Trophoblast cell (in vitro differentiated cells and primary cell): ENCODE measurements at regions not wholly inside any gene's neighbourhood (a gene's known extent, or its start where the extent isn't known, plus 50 kb on each side); places are given as distances from the start of the nearest gene placed in this dataset.
"Not testable (repeated sequence)": the region's sequence is repeated elsewhere in the genome, so short reads cannot be mapped to it uniquely, and the experiment has no call there.

ENCODE experiments used
- DNase-seq, 2 donors: peaks; one replicate each; pipeline ENCODE4 v3.0.0-alpha.2; 2016
- H2AFZ ChIP-seq: 2 replicates; pipeline ENCODE4 v1.6.1; 2013; ENCODE audit warnings: low read length, moderate library complexity, mild to moderate bottlenecking; ENCODE audit not compliant: insufficient read depth, poor library complexity
- H2AK5ac ChIP-seq: 2 replicates; pipeline ENCODE4 v1.6.1; 2013; ENCODE audit warnings: mild to moderate bottlenecking, low read length
- H2BK120ac ChIP-seq: 2 replicates; pipeline ENCODE4 v1.6.1; 2013; ENCODE audit warnings: low read length, mild to moderate bottlenecking, moderate library complexity; ENCODE audit not compliant: insufficient read depth, poor library complexity
- H2BK12ac ChIP-seq: 2 replicates; pipeline ENCODE4 v1.6.1; 2013; ENCODE audit warnings: mild to moderate bottlenecking, low read length, moderate library complexity
- H2BK5ac ChIP-seq: 2 replicates; pipeline ENCODE4 v1.6.1; 2013; ENCODE audit warnings: low read length, low read depth, moderate library complexity, mild to moderate bottlenecking; ENCODE audit not compliant: poor library complexity
- H3K14ac ChIP-seq: 2 replicates; pipeline ENCODE4 v1.6.1; 2013; ENCODE audit warnings: mild to moderate bottlenecking, low read length
- H3K18ac ChIP-seq: 2 replicates; pipeline ENCODE4 v1.6.1; 2013; ENCODE audit warnings: mild to moderate bottlenecking, low read length
- H3K23ac ChIP-seq: 2 replicates; pipeline ENCODE4 v1.6.1; 2013; ENCODE audit warnings: low read length
- H3K27ac ChIP-seq: 2 replicates; pipeline ENCODE4 v1.5.1; 2013; ENCODE audit warnings: low read depth, mild to moderate bottlenecking, inconsistent platforms, low read length, moderate library complexity
- H3K27me3 ChIP-seq: 2 replicates; pipeline ENCODE4 v1.6.1; 2013; ENCODE audit warnings: inconsistent platforms, mild to moderate bottlenecking, low read length, moderate library complexity; ENCODE audit not compliant: insufficient read depth
- H3K36me3 ChIP-seq, 2 experiments: 1 replicate in 1 of 2; 2 replicates in 1 of 2; pipeline ENCODE4 v1.6.1; 2013; ENCODE audit warnings: low read length in 2 of 2, mild to moderate bottlenecking in 2 of 2, moderate library complexity in 1 of 2; ENCODE audit not compliant: insufficient read depth in 2 of 2, control insufficient read depth in 1 of 2
- H3K4ac ChIP-seq: 2 replicates; pipeline ENCODE4 v1.6.1; 2013; ENCODE audit warnings: low read depth, mild to moderate bottlenecking, low read length, moderate library complexity
- H3K4me1 ChIP-seq, 2 experiments: 1 replicate in 1 of 2; 2 replicates in 1 of 2; pipeline ENCODE4 v1.6.1; 2013; ENCODE audit warnings: low read length in 2 of 2, mild to moderate bottlenecking in 2 of 2, moderate library complexity in 1 of 2; ENCODE audit not compliant: insufficient read depth in 2 of 2, control insufficient read depth in 1 of 2
- H3K4me2 ChIP-seq: 2 replicates; pipeline ENCODE4 v1.6.1; 2013; ENCODE audit warnings: inconsistent platforms, mild to moderate bottlenecking, low read length, moderate library complexity
- H3K4me3 ChIP-seq: 2 replicates; pipeline ENCODE4 v1.5.1; 2013; ENCODE audit warnings: mild to moderate bottlenecking, low read depth, low read length, inconsistent platforms
- H3K79me1 ChIP-seq: one replicate; pipeline ENCODE4 v1.6.1; 2013; ENCODE audit warnings: low read length
- H3K79me2 ChIP-seq: 2 replicates; pipeline ENCODE4 v1.6.1; 2013; ENCODE audit warnings: low read length, mild to moderate bottlenecking; ENCODE audit not compliant: control insufficient read depth, insufficient read depth, poor library complexity
- H3K9ac ChIP-seq: 2 replicates; pipeline ENCODE4 v1.6.1; 2013; ENCODE audit warnings: mild to moderate bottlenecking, low read length
- H3K9me3 ChIP-seq: 2 replicates; pipeline ENCODE4 v1.6.1; 2013; ENCODE audit warnings: low read depth, mild to moderate bottlenecking, control low read depth, inconsistent platforms, low read length; ENCODE audit not compliant: insufficient read depth
- H4K12ac ChIP-seq: 2 replicates; pipeline ENCODE4 v1.6.1; 2013; ENCODE audit warnings: low read depth, mild to moderate bottlenecking, low read length, moderate library complexity
- H4K8ac ChIP-seq: 2 replicates; pipeline ENCODE4 v1.6.1; 2013; ENCODE audit warnings: low read depth, mild to moderate bottlenecking, low read length, moderate library complexity
- H4K91ac ChIP-seq: one replicate; pipeline ENCODE4 v1.6.1; 2013; ENCODE audit warnings: low read depth, mild to moderate bottlenecking, low read length, moderate library complexity
- WGBS: extraction: QIAGEN DNeasy Blood & Tissue Kit; methylation state at CpG from one replicate; pipeline ENCODE4 v1.1.7; 2013; ENCODE audit warnings: missing lambda C conversion rate; ENCODE audit not compliant: insufficient read length, insufficient coverage; ENCODE audit errors: extremely low coverage; 5-methylcytosine and 5-hydroxymethylcytosine counted together

DNA sequence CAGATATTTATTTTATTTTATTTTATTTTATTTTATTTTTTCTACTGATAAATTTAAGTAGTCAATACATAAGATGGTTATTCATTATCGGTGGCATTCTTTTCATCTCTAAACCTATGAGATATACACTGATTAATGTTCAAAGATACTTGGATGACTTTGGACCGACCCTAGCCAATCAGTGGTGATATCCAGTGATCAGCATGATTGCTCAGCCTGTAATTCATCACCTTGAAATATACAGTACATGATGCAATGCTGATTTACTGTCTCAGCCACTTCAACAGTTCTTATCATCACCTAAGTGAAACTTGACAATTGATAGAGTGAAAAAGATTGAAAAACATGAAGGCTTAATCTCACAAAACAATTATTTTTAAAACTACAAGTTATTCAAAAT is 1651.0 kb downstream of the REEP3 start:
- no peaks in the 10 kb centered on the region for H3K9me3 ChIP-seq
- no peaks in the 10 kb centered on the region for H3K79me2 ChIP-seq
- no CpG with 5 or more reads among the region's 2 CpGs for WGBS
- no peak overlapping the region for H2BK12ac ChIP-seq
- H3K4me3 ChIP-seq, result no peak overlapping the region
- H4K12ac ChIP-seq, result no peak overlapping the region
- no peak overlapping the region for H4K91ac ChIP-seq
- no peak overlapping the region for H2BK120ac ChIP-seq
- no peaks in the 10 kb centered on the region for H3K36me3 ChIP-seq
- no peak overlapping the region for H3K18ac ChIP-seq
- no peak overlapping the region for H3K4me2 ChIP-seq
- H3K4me1 ChIP-seq, result no peaks in the 10 kb centered on the region
- H3K27me3 ChIP-seq, result no peaks in the 10 kb centered on the region
- H3K79me1 ChIP-seq, result no peaks in the 10 kb centered on the region
- H2BK5ac ChIP-seq, result no peak overlapping the region
- H3K9ac ChIP-seq, result no peak overlapping the region
- no peak overlapping the region for H4K8ac ChIP-seq
- H3K4ac ChIP-seq, result no peak overlapping the region
- no peak overlapping the region for H2AK5ac ChIP-seq
- no peak overlapping the region for H3K23ac ChIP-seq
- no peak overlapping the region for H2AFZ ChIP-seq
- no peak for DNase-seq
- no peak overlapping the region for H3K14ac ChIP-seq
- no peak overlapping the region for H3K27ac ChIP-seq

GRCh38 chr10:65176994-65177393 is 1655.8 kb downstream of the REEP3 start:
- H3K9me3 ChIP-seq, result no peaks in the 10 kb centered on the region

GRCh38 chr10:65183236-65183635 is 1662.0 kb downstream of the REEP3 start:
- Histone ChIP-seq H3K4me1 (no peaks in the 10 kb centered on the region), H2BK120ac (no peak overlapping the region), H3K9me3 (no peaks in the 10 kb centered on the region), H3K36me3 (no peaks in the 10 kb centered on the region), H3K79me2 (no peaks in the 10 kb centered on the region), H3K27ac (no peak overlapping the region), H3K79me1 (no peaks in the 10 kb centered on the region), H3K23ac (no peak overlapping the region), H3K9ac (no peak overlapping the region), H4K91ac (no peak overlapping the region), H3K27me3 (no peaks in the 10 kb centered on the region), H4K8ac (no peak overlapping the region), H2BK5ac (no peak overlapping the region), H2AFZ (no peak overlapping the region), H3K4me3 (no peak overlapping the region), H3K14ac (no peak overlapping the region), H2BK12ac (no peak overlapping the region), H3K4ac (no peak overlapping the region), H3K4me2 (no peak overlapping the region), H4K12ac (no peak overlapping the region), H3K18ac (no peak overlapping the region), H2AK5ac (no peak overlapping the region)
- no CpG with 5 or more reads among the region's 1 CpG for WGBS
- no peak for DNase-seq

More at GRCh38 chr10:65176994-65177393, 1655.8 kb downstream of the REEP3 start:
- Histone ChIP-seq H4K8ac (no peak overlapping the region), H3K4me1 (no peaks in the 10 kb centered on the region), H3K18ac (no peak overlapping the region), H3K36me3 (no peaks in the 10 kb centered on the region), H2BK12ac (no peak overlapping the region), H4K12ac (no peak overlapping the region), H2BK5ac (no peak overlapping the region), H3K23ac (no peak overlapping the region), H3K4ac (no peak overlapping the region), H3K14ac (no peak overlapping the region), H3K79me1 (no peaks in the 10 kb centered on the region), H3K79me2 (no peaks in the 10 kb centered on the region), H3K27ac (no peak overlapping the region), H2BK120ac (no peak overlapping the region), H2AK5ac (no peak overlapping the region), H4K91ac (no peak overlapping the region), H3K4me3 (no peak overlapping the region), H3K4me2 (no peak overlapping the region), H3K9ac (no peak overlapping the region), H2AFZ (no peak overlapping the region), H3K27me3 (no peaks in the 10 kb centered on the region)
- no peak for DNase-seq
- no CpG with 5 or more reads among the region's 7 CpGs for WGBS

DNA sequence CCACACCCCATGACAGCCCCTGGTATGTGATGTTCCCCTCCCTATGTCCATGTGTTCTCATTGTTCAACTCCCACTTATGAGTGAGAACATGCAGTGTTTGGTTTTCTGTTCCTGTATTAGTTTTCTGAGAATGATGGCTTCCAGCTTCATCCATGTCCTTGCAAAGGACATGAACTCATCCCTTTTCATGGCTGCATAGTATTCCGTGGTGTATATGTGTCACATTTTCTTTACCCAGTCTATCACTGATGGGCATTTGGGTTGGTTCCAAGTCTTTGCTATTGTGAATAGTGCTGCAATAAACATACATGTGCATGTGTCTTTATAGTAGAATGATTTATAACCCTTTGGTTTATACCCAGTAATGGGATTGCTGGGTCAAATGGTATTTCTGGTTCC is 1665.5 kb downstream of the REEP3 start:
- not testable (repeated sequence) for DNase-seq, H2BK120ac ChIP-seq

More for the DNA sequence above, 1665.5 kb downstream of the REEP3 start:
- H3K79me2 ChIP-seq, H3K23ac ChIP-seq, H3K79me1 ChIP-seq, H4K12ac ChIP-seq, H4K8ac ChIP-seq, H3K27me3 ChIP-seq, H3K9me3 ChIP-seq, H2BK5ac ChIP-seq, H3K4ac ChIP-seq, H3K4me2 ChIP-seq, H3K9ac ChIP-seq, H3K14ac ChIP-seq, H3K27ac ChIP-seq, H3K36me3 ChIP-seq, H2BK12ac ChIP-seq, H3K4me3 ChIP-seq, H2AK5ac ChIP-seq, H3K4me1 ChIP-seq, H3K18ac ChIP-seq, H2AFZ ChIP-seq, H4K91ac ChIP-seq: not testable (repeated sequence)
- no CpG with 5 or more reads among the region's 1 CpG for WGBS
